ENCODE measurements at regions not wholly inside any gene's neighbourhood (a gene's known extent, or its start where the extent isn't known, plus 50 kb on each side); places are given as distances from the start of the nearest gene placed in this dataset.
"Not testable (repeated sequence)": the region's sequence is repeated elsewhere in the genome, so short reads cannot be mapped to it uniquely, and the experiment has no call there.

GRCh38 chr4:85132117-85132516 is 165.6 kb upstream of the WDFY3 start:
- no peaks in the 10 kb centered on the region for H4K20me1 ChIP-seq (ENCODE audit: low read length)
- H3K9me3 ChIP-seq (ENCODE audit: low read length) = no peaks in the 10 kb centered on the region
- TF ChIP-seq, protein P1, sequence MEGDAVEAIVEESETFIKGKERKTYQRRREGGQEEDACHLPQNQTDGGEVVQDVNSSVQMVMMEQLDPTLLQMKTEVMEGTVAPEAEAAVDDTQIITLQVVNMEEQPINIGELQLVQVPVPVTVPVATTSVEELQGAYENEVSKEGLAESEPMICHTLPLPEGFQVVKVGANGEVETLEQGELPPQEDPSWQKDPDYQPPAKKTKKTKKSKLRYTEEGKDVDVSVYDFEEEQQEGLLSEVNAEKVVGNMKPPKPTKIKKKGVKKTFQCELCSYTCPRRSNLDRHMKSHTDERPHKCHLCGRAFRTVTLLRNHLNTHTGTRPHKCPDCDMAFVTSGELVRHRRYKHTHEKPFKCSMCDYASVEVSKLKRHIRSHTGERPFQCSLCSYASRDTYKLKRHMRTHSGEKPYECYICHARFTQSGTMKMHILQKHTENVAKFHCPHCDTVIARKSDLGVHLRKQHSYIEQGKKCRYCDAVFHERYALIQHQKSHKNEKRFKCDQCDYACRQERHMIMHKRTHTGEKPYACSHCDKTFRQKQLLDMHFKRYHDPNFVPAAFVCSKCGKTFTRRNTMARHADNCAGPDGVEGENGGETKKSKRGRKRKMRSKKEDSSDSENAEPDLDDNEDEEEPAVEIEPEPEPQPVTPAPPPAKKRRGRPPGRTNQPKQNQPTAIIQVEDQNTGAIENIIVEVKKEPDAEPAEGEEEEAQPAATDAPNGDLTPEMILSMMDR (conservative IDR thresholded peaks at IDR 0.05; ENCODE audit: low read depth, low read length) = no peak
- TF ChIP-seq EZH2phosphoT487 (IDR thresholded peaks at IDR 0.05; ENCODE audit: borderline replicate concordance, low read length) (no peak), EZH2 (IDR thresholded peaks at IDR 0.05; ENCODE audit: low read length, unreplicated experiment) (no peak)
- no peak overlapping the region for H3K4me3 ChIP-seq (ENCODE audit: low read length)
- DNase-seq (no peak), ATAC-seq (no peak)
- H3K79me2 ChIP-seq (ENCODE audit: low read length) = no peaks in the 10 kb centered on the region
- H3F3A ChIP-seq (ENCODE audit: low read length, unreplicated experiment) = no peaks in the 10 kb centered on the region
- no peaks in the 10 kb centered on the region for H3K9me2 ChIP-seq (replicated peaks; ENCODE audit: low read length)
- no peaks in the 10 kb centered on the region for H3K36me3 ChIP-seq (ENCODE audit: low read depth, low read length)
- no peak overlapping the region for H2AFZ ChIP-seq (ENCODE audit: low read length)
- H3K27ac ChIP-seq (ENCODE audit: low read length) = no peak overlapping the region
- ChIA-PET POLR2A (ENCODE audit: unreplicated experiment) (no interaction called here), CTCF (no interaction called here)
- H3K4me1 ChIP-seq (ENCODE audit: insufficient read depth, low read length) = no peaks in the 10 kb centered on the region
- H3K4me2 ChIP-seq (ENCODE audit: low read length) = no peak overlapping the region
- no peak overlapping the region for H3K9ac ChIP-seq (ENCODE audit: low read length)
- intact Hi-C loops (cut with micrococcal nuclease) = no loop called here
- no TSS peak for BruUV-seq (replicated peaks)
- H3K27me3 ChIP-seq (ENCODE audit: low read length) = no peaks in the 10 kb centered on the region

GRCh38 chr4:85132570-85132969 is 166.1 kb upstream of the WDFY3 start:
- Histone ChIP-seq H3F3A (ENCODE audit: low read length, unreplicated experiment) (no peaks in the 10 kb centered on the region), H3K4me2 (ENCODE audit: low read length) (no peak overlapping the region), H3K9ac (ENCODE audit: low read length) (no peak overlapping the region), H3K79me2 (ENCODE audit: low read length) (no peaks in the 10 kb centered on the region), H3K27ac (ENCODE audit: low read length) (no peak overlapping the region), H3K27me3 (ENCODE audit: low read length) (no peaks in the 10 kb centered on the region), H3K36me3 (ENCODE audit: low read depth, low read length) (no peaks in the 10 kb centered on the region), H2AFZ (ENCODE audit: low read length) (no peak overlapping the region), H3K4me3 (ENCODE audit: low read length) (no peak overlapping the region), H3K9me2 (replicated peaks; ENCODE audit: low read length) (no peaks in the 10 kb centered on the region), H3K9me3 (ENCODE audit: low read length) (no peaks in the 10 kb centered on the region), H3K4me1 (ENCODE audit: insufficient read depth, low read length) (no peaks in the 10 kb centered on the region), H4K20me1 (ENCODE audit: low read length) (no peaks in the 10 kb centered on the region)
- ATAC-seq = no peak
- intact Hi-C loops (cut with micrococcal nuclease) = no loop called here
- BruUV-seq (replicated peaks) = no TSS peak
- ChIA-PET CTCF (no interaction called here), POLR2A (ENCODE audit: unreplicated experiment) (no interaction called here)
- no peak for TF ChIP-seq EZH2phosphoT487 (IDR thresholded peaks at IDR 0.05; ENCODE audit: borderline replicate concordance, low read length)
- TF ChIP-seq EZH2 (IDR thresholded peaks at IDR 0.05; ENCODE audit: low read length, unreplicated experiment) = no peak
- TF ChIP-seq, protein P1 (conservative IDR thresholded peaks at IDR 0.05; ENCODE audit: low read depth, low read length) = no peak
- no peak for DNase-seq

- POLR2A ChIA-PET (ENCODE audit: unreplicated experiment); H3K9ac ChIP-seq (ENCODE audit: low read length); CTCF ChIA-PET; H3K4me1 ChIP-seq (ENCODE audit: insufficient read depth, low read length); H4K20me1 ChIP-seq (ENCODE audit: low read length); H3K79me2 ChIP-seq (ENCODE audit: low read length); H2AFZ ChIP-seq (ENCODE audit: low read length); H3K36me3 ChIP-seq (ENCODE audit: low read depth, low read length); H3K9me2 ChIP-seq (replicated peaks; ENCODE audit: low read length); ATAC-seq; H3K27me3 ChIP-seq (ENCODE audit: low read length); H3K27ac ChIP-seq (ENCODE audit: low read length); H3K9me3 ChIP-seq (ENCODE audit: low read length); BruUV-seq (replicated peaks); DNase-seq; H3F3A ChIP-seq (ENCODE audit: low read length, unreplicated experiment); H3K4me2 ChIP-seq (ENCODE audit: low read length); H3K4me3 ChIP-seq (ENCODE audit: low read length): not testable (repeated sequence)
- intact Hi-C loops (cut with micrococcal nuclease) = loop anchor here (10.0 kb wide), 1 partner anchor 105 kb away; no protein-coding TSS in a partner anchor
Observed at GRCh38 chr4:85139749-85140148, 173.3 kb upstream of the WDFY3 start.
